Epithelial cell of esophagus (primary cell): ENCODE measurements at regions not wholly inside any gene's neighbourhood (a gene's known extent, or its start where the extent isn't known, plus 50 kb on each side); places are given as distances from the start of the nearest gene placed in this dataset.
"Not testable (repeated sequence)": the region's sequence is repeated elsewhere in the genome, so short reads cannot be mapped to it uniquely, and the experiment has no call there.

Experiments used
- DNase-seq: peaks from one replicate; pipeline ENCODE4 v3.0.0; 2010; ENCODE audit warnings: low read depth
- H3K4me3 ChIP-seq: 2 replicates; pipeline ENCODE4 v1.5.1; 2011; ENCODE audit warnings: mild to moderate bottlenecking, low read length, control low read depth
- TF ChIP-seq, protein P1 (sequence below): IDR thresholded peaks from 2 replicates; pipeline ENCODE4 v1.5.1; 2011; ENCODE audit warnings: low read depth, mild to moderate bottlenecking, low read length, control low read depth, inconsistent platforms; ENCODE audit not compliant: insufficient read depth; ENCODE audit errors: missing control alignments

DNA sequence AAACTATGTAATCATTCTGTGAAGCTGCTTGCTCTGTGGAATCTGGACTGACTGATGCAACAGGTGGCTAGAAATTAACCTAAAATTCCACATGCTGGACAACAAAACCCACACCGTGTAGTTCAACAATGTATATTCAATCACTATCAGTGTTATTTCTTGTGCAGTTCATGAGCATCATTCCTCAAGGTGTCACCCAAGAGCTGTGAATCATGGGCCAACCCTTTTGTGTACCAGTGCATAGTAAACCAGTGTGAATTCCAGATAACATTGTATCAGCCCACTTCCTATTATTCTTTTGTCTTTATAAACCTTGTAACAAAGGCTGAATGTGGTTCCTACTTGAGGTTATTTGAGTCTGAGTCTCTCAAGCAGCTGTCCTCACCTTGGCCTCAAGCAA is 905.2 kb upstream of the ZNF722 start:
- DNase-seq: no peak
- H3K4me3 ChIP-seq: no peak overlapping the region
- TF ChIP-seq, protein P1, sequence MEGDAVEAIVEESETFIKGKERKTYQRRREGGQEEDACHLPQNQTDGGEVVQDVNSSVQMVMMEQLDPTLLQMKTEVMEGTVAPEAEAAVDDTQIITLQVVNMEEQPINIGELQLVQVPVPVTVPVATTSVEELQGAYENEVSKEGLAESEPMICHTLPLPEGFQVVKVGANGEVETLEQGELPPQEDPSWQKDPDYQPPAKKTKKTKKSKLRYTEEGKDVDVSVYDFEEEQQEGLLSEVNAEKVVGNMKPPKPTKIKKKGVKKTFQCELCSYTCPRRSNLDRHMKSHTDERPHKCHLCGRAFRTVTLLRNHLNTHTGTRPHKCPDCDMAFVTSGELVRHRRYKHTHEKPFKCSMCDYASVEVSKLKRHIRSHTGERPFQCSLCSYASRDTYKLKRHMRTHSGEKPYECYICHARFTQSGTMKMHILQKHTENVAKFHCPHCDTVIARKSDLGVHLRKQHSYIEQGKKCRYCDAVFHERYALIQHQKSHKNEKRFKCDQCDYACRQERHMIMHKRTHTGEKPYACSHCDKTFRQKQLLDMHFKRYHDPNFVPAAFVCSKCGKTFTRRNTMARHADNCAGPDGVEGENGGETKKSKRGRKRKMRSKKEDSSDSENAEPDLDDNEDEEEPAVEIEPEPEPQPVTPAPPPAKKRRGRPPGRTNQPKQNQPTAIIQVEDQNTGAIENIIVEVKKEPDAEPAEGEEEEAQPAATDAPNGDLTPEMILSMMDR: no peak

DNA sequence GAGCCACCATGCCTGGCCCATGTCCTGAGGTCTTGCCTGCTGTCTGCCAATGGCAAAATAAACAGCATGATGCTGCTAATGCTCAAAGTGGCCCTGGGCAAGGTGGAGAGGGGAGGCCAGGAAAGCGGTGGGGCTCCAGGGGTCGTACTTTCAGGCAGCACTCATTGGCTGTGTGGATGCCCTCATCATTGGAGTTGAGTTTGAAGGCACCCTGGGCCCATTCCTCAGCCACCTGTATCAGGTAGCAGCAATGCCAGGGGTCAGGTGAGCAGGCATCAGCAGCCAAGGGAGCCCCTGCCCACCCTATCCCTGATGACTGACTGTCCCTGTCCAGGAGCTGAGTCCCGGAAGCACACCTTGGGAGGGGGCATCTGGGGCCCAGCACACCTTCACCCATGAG is 902.5 kb upstream of the ZNF722 start:
- no peak for DNase-seq
- H3K4me3 ChIP-seq: no peak overlapping the region
- TF ChIP-seq, protein P1: no peak

DNA sequence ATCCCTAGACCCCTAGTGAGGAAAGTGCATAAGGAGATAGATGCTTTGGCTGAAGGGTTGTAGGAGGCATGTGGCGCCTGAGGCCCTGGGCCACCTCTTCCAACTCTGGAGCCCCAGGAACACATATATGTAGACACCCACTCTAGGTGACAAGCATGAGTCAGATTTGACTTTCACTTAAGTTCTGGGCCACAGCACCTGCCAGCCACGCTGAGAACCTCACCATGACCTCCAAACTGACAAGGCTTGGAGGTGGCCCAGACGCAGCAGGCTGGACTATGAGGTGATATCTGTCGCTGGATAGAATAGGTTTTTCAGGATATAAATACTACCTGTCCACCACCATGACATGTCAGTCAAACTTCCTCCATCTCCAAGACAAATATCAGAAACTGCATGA is 894.0 kb upstream of the ZNF722 start:
- no peak overlapping the region for H3K4me3 ChIP-seq
- no peak for DNase-seq
- TF ChIP-seq, protein P1: no peak

DNA sequence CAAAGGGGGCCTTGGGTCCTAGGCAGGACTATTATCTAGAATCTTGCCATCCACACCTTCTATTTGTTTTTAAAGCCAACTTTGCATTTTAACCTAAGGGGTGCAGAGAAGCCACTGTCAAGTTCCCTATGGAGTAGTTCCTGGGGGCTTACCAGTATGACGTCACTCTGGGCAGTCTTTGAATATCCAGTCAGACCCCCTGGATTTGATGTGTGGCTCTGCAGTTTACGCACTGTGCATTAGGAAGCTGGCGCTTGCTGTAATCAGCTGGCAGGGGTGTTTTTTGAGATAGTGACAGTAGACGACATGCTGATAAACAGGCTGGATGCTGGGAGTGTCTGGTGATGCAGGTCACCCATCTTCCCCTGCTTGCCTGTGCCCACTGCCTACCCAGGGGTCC is 892.7 kb upstream of the ZNF722 start:
- H3K4me3 ChIP-seq: no peak overlapping the region
- no peak for DNase-seq
- TF ChIP-seq, protein P1: no peak

DNA sequence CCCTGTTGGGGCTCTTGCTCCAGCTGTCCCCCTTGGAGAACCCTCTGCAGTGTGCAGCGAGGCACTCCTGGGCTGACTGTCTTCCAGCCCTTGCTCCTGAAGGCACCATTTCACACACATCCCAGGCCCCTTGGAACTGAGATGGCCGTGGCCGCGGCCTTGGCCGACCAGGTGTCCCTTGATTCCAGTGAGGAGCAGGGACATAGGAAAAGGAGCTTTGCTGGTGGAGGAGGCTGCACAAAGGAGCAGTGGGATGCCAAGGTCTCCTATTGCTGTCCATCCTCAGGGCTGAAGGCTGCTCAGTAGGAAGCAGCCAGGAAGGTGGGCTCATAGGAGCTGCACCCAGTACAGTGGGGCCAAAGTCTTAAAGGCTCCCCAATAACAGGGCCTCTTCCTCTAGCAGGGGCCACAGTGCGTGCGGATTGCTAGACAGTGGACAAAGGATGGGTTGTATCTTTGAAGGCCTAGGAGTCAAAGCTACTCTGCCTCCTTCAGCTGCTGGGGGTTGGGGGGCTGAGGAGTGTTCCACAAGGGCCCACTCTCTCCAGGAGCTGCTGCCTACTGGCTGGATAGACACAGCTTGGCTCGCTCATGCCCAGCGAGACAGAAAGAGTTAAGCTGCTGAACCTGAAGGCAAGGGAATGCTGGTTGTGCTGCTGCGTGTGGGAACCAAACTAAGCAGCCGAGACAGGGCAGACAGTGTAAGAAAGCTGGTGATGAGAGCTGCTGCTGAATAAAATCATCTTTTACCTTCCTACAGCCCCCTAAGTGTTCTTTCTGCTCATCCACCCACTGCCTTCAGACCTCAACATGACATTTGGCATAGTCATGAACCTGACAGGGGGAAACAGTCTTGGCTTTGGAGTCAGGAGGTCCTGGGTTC is 891.9 kb upstream of the ZNF722 start:
- no peak for DNase-seq
- TF ChIP-seq, protein P1: no peak
- H3K4me3 ChIP-seq: no peak overlapping the region

DNA sequence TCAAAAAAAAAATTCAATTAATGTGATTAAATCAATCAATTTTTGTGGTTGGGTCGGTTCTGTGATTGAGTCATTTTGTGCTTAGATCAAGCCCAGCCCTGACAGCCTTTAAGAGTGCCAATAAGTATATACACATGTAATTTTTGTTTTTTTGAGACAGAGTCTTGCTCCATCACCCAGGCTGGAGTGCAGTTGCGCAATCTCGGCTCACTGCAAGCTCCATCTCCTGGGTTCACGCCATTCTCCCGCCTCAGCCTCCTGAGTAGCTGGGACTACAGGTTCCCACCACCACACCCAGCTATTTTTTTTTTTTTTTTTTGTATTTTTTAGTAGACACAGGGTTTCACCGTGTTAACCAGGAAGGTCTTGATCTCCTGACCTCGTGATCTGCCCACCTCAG is 887.1 kb upstream of the ZNF722 start:
- not testable (repeated sequence) for DNase-seq, H3K4me3 ChIP-seq

DNA sequence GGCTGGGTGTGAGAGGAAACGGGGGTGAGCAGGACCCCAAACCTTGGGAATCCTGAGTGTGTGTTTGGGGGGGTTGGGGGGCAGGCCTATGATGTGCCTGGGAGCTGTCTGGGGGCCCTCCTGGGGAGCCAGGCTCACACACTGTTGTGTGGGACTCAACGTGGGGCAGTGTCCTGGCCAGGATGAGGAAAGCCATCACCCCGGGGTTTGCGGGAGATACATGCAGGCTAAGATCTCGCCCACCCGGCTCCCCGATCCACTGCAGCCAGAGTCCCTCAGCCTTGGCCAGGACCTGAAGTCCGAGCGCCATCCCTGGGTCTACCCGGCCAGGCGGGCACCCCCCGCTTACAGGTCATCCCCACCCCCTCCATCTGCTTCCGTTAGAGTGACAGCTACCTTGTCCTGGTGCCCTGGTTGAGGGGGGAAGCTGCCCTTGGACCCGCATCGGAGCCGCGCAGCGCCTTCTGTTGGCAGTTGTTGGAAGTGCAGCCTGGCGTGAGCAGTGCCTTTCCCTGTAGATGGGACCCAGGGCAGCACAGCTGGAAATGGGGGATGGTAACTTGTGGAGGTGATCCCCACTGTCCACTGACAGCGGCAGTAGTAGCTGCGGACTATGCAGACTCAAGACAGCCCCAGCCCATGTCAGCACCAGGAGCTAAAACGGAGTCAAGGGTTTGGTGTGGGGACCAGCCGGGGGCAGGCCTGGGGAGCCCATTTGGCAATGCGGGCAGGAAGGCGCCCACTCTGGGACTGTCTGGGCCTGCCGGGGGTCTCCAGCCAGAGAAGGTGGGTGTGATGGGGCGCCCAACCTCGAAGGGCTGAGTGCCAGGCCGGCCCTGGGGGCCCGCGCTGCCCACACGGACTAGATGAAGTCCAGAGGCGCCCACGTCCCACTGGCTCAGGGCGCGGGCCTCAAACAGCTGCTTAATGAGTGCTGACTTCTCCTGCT is 885.6 kb upstream of the ZNF722 start:
- TF ChIP-seq, protein P1: no peak
- no peak overlapping the region for H3K4me3 ChIP-seq
- no peak for DNase-seq
